ENCODE measurements at regions not wholly inside any gene's neighbourhood (a gene's known extent, or its start where the extent isn't known, plus 50 kb on each side); places are given as distances from the start of the nearest gene placed in this dataset.

DNA sequence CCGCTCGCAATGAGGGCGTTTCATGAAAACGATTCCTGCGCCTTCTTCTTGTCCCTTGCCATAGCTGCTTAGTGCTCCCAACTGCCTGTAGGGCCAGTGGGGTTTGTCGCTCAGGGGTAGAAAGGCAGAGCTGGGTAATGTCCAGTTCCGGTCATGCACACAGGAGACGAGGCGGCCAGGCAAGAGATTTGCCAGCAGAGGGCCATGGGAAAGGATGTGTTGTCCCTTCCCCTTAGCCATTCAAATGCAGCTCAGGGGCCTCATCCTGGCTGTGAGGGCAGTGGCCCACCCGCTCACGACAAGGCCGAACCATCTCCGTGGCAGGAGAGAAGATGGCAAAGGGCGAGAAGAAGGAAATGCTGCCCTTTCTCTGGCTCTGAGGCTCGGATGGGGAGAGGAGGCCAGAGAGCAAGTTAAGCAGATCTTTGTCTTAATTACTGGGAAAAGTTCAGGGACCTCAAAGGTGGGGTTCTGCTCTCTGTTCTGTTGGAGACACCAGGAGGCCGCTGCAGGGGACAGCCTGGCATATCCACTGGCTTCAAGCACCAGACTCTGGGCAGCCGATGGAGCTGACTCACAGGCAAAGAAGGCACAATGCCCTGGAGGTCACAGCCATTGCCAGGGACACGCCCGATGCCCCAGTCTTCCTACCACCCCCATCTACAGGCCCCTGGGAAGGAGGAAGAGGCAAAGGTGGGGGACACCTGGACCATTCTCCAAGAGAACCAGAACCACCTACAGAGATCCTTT, 534.8 kb upstream of the MGMT start:
- Histone ChIP-seq H3K9me3 (ENCODE audit: control insufficient read depth in 4 of 4, insufficient read depth in 3 of 4, low read length in 3 of 4) (no peaks in the 10 kb centered on the region), H3K4me1 (ENCODE audit: control insufficient read depth in 5 of 5, insufficient read depth in 5 of 5, low read length in 5 of 5) (peaks cover 0 to 37% (median 9%) of the 10 kb centered on the region in 5 donors), H3K4me3 (no peak overlapping the region), H3K27ac (ENCODE audit: low read depth in 1 of 2, low read length in 1 of 2) (no peak overlapping the region), H3K36me3 (ENCODE audit: control insufficient read depth in 4 of 4, insufficient read depth in 4 of 4, low read length in 4 of 4) (no peaks in the 10 kb centered on the region), H3K27me3 (ENCODE audit: control insufficient read depth in 3 of 3, insufficient read depth in 3 of 3, low read length in 2 of 3) (no peaks in the 10 kb centered on the region), H3K9ac (ENCODE audit: insufficient read depth in 1 of 2, low read length in 2 of 2) (no peak overlapping the region)
- 93 to 95% methylated on average over 19 of the region's 19 CpGs for WGBS, 2 donors
- ATAC-seq (ENCODE audit: insufficient read depth, low FRiP score), result no peak
- DNase-seq, result no peak
- TF ChIP-seq, protein P1, sequence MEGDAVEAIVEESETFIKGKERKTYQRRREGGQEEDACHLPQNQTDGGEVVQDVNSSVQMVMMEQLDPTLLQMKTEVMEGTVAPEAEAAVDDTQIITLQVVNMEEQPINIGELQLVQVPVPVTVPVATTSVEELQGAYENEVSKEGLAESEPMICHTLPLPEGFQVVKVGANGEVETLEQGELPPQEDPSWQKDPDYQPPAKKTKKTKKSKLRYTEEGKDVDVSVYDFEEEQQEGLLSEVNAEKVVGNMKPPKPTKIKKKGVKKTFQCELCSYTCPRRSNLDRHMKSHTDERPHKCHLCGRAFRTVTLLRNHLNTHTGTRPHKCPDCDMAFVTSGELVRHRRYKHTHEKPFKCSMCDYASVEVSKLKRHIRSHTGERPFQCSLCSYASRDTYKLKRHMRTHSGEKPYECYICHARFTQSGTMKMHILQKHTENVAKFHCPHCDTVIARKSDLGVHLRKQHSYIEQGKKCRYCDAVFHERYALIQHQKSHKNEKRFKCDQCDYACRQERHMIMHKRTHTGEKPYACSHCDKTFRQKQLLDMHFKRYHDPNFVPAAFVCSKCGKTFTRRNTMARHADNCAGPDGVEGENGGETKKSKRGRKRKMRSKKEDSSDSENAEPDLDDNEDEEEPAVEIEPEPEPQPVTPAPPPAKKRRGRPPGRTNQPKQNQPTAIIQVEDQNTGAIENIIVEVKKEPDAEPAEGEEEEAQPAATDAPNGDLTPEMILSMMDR (IDR thresholded peaks at IDR 0.05; ENCODE audit: control extremely low read depth, extremely low read depth), result no peak

DNA sequence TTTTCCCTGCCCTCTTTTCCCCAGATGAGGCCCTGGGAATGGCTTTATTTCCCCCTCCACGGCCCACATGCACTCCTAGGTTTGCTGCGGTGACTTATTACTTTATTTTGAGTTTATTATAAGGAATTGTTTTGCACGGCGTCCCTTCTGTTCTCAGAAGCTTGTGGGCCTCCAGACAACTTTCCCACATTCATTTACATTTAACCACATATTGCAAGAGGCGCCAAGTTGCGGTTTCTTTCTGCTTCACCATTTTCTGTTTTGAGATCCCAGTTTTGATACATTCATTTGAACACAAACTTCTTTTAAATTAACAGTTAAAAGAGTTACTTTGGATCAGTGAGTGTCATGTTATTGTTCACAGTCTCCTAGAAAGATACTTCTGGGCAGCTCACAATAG, 532.5 kb upstream of the MGMT start:
- peaks cover 0 to 14% (median 2%) of the 10 kb centered on the region in 5 donors for H3K4me1 ChIP-seq (ENCODE audit: control insufficient read depth in 5 of 5, insufficient read depth in 5 of 5, low read length in 5 of 5)
- H3K9me3 ChIP-seq (ENCODE audit: control insufficient read depth in 4 of 4, insufficient read depth in 3 of 4, low read length in 3 of 4), result peaks cover 0 to 2% (median 0%) of the 10 kb centered on the region in 4 donors
- H3K27ac ChIP-seq (ENCODE audit: low read depth in 1 of 2, low read length in 1 of 2), result no peak overlapping the region
- H3K9ac ChIP-seq (ENCODE audit: insufficient read depth in 1 of 2, low read length in 2 of 2), result no peak overlapping the region
- no peaks in the 10 kb centered on the region for H3K36me3 ChIP-seq (ENCODE audit: control insufficient read depth in 4 of 4, insufficient read depth in 4 of 4, low read length in 4 of 4)
- no peak for ATAC-seq (ENCODE audit: insufficient read depth, low FRiP score)
- no peak overlapping the region for H3K4me3 ChIP-seq
- DNase-seq, result no peak
- TF ChIP-seq, protein P1 (IDR thresholded peaks at IDR 0.05; ENCODE audit: control extremely low read depth, extremely low read depth), result no peak
- 82 to 88% methylated on average over 6 of the region's 6 CpGs for WGBS, 2 donors
- no peaks in the 10 kb centered on the region for H3K27me3 ChIP-seq (ENCODE audit: control insufficient read depth in 3 of 3, insufficient read depth in 3 of 3, low read length in 2 of 3)

DNA sequence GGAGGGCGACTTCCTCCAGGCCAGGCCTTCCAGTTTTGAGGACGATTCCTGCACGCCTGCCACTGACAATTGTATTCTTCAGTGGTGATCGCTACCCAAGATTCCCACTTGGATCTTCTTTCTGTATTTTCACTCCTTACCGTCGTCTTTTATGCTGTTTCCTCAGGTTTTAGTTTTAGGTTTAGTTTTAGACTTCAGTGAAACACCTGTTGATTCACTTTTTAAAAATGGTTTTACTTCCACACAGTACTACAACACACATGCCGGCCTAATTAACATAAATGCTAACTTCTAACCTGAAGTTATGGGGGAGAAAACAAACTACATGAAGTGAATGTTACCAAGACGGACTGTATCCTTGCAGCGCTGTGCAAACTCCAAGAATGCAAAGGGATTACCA, 530.6 kb upstream of the MGMT start:
- H3K27ac ChIP-seq (ENCODE audit: low read depth in 1 of 2, low read length in 1 of 2), result no peak overlapping the region
- DNase-seq (no peak), ATAC-seq (ENCODE audit: insufficient read depth, low FRiP score) (no peak)
- peaks cover 0 to 2% (median 0%) of the 10 kb centered on the region in 5 donors for H3K4me1 ChIP-seq (ENCODE audit: control insufficient read depth in 5 of 5, insufficient read depth in 5 of 5, low read length in 5 of 5)
- no peaks in the 10 kb centered on the region for H3K36me3 ChIP-seq (ENCODE audit: control insufficient read depth in 4 of 4, insufficient read depth in 4 of 4, low read length in 4 of 4)
- WGBS, 2 donors, result 93 to 94% methylated on average over 9 of the region's 9 CpGs
- H3K27me3 ChIP-seq (ENCODE audit: control insufficient read depth in 3 of 3, insufficient read depth in 3 of 3, low read length in 2 of 3), result peaks cover 0 to 2% (median 0%) of the 10 kb centered on the region in 3 donors
- no peak overlapping the region for H3K9ac ChIP-seq (ENCODE audit: insufficient read depth in 1 of 2, low read length in 2 of 2)
- H3K9me3 ChIP-seq (ENCODE audit: control insufficient read depth in 4 of 4, insufficient read depth in 3 of 4, low read length in 3 of 4), result peaks cover 0 to 2% (median 0%) of the 10 kb centered on the region in 4 donors
- TF ChIP-seq, protein P1 (IDR thresholded peaks at IDR 0.05; ENCODE audit: control extremely low read depth, extremely low read depth), result no peak
- no peak overlapping the region for H3K4me3 ChIP-seq

Measured in lung (tissue), 11 donors.